Epithelial cell of proximal tubule (primary cell): ENCODE measurements at regions not wholly inside any gene's neighbourhood (a gene's known extent, or its start where the extent isn't known, plus 50 kb on each side); places are given as distances from the start of the nearest gene placed in this dataset.

Experiments
- DNase-seq: peaks from one replicate; pipeline ENCODE4 v3.0.0-alpha.2; 2011; ENCODE audit warnings: low read depth
- H3K4me3 ChIP-seq: 2 replicates; pipeline ENCODE4 v1.5.1; 2011; ENCODE audit warnings: low read depth, mild to moderate bottlenecking, low read length
- TF ChIP-seq, protein P1 (sequence below): conservative IDR thresholded peaks from 2 replicates; pipeline ENCODE4 v1.5.1; 2012; ENCODE audit warnings: low read depth, mild to moderate bottlenecking, low read length

DNA sequence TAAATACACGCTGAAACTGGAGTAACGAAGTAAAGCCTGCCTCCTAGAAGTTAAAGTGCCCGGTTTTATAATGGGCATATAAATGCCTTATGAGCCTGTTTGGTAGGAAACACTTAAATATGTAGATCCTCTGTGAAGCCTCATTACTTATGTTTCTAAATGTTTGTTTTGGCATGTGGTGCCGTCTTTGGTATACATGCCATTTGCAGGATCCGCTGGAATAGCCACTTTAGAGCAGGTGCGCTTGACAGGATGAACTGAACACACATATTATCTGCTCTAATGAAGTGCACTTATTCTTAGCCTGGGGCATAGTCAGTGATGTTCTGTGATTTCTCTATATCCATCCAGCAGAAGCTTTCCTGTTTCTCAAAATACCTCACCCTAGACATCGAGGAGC lies 778.1 kb upstream of the WWC1 start:
- TF ChIP-seq, protein P1, sequence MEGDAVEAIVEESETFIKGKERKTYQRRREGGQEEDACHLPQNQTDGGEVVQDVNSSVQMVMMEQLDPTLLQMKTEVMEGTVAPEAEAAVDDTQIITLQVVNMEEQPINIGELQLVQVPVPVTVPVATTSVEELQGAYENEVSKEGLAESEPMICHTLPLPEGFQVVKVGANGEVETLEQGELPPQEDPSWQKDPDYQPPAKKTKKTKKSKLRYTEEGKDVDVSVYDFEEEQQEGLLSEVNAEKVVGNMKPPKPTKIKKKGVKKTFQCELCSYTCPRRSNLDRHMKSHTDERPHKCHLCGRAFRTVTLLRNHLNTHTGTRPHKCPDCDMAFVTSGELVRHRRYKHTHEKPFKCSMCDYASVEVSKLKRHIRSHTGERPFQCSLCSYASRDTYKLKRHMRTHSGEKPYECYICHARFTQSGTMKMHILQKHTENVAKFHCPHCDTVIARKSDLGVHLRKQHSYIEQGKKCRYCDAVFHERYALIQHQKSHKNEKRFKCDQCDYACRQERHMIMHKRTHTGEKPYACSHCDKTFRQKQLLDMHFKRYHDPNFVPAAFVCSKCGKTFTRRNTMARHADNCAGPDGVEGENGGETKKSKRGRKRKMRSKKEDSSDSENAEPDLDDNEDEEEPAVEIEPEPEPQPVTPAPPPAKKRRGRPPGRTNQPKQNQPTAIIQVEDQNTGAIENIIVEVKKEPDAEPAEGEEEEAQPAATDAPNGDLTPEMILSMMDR = no peak

DNA sequence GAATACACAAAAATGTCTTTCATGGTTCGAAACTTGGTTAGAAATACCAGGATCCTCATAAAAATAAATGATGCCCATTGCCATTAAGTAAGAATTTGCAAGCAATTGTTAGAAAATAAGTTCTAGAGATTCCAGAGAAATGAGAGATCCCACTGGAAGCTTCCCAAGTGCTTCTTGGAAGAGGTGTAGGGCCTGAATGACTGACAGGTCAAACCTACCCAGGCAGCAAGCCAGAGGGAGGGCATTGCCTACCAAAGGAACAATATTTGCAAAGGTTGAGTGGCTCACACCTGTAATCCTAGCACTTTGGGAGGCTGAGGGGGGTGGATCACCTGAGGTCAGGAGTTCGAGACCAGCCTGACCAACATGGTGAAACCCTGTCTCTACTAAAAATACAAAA lies 777.0 kb upstream of the WWC1 start:
- peak; percentile 35 for DNase-seq
- H3K4me3 ChIP-seq = no peak overlapping the region
- TF ChIP-seq, protein P1 = no peak

More for the DNA sequence above, 778.1 kb upstream of the WWC1 start:
- no peak overlapping the region for H3K4me3 ChIP-seq
- no peak for DNase-seq

DNA sequence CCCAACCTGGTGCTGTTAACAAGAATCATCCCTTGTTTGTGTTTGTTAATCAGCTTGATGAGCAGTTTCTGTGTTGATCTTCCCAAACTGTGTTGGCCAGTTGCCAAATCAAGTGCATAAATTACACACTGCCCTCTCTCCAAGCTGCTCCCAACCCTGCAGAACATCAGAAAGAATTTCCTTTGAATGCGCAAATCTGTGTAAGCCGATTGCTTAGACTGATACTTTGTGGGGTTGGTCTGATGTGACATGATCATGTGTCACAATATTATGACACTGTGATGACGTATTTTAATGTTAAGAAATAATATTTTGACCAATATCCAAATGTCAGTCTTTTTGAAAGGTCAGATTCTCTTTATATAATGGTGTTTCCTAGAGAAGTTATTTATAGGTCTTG lies 766.4 kb upstream of the WWC1 start:
- no peak for DNase-seq
- TF ChIP-seq, protein P1 = no peak
- H3K4me3 ChIP-seq = no peak overlapping the region

DNA sequence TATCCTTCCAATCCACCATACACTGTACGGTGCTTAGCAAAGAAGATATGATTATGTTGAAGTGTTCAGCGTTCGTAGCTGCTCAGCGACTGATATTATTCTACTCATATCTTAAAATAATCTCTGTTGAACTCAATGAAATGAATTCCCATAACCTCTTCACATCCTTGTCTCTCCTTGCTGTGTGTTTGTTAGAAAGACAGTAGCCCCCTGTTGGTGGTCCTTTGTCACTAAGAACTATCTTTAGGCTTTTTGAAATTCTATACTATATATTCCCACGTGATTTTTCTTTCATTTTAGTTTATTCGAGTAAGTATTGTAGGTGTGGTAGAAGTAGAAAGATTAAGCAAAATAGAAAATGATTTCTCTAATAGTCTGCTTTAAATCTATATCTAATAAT lies 762.8 kb upstream of the WWC1 start:
- H3K4me3 ChIP-seq = no peak overlapping the region
- TF ChIP-seq, protein P1 = peak; percentile 18
- no peak for DNase-seq

DNA sequence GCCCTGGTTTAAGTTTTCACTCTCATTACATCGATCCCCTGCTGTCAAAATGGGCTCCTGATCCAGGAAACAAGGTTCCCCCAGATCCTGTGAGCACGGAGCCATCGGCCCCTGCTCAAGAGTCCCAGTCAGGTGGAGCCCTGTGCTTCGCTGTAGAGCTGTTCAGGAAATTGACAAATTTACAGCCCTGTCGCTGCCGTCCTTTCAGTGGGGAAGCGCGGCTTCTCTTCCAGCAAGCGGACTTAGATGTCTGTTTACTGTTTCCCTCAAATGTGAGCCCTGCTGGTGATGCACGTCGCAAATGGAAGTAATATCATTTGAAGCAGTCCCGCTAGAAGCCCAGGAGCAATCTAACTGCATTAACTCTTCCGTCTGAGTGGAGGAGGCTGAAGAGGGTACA lies 760.9 kb upstream of the WWC1 start:
- no peak overlapping the region for H3K4me3 ChIP-seq
- TF ChIP-seq, protein P1 = no peak
- no peak for DNase-seq

DNA sequence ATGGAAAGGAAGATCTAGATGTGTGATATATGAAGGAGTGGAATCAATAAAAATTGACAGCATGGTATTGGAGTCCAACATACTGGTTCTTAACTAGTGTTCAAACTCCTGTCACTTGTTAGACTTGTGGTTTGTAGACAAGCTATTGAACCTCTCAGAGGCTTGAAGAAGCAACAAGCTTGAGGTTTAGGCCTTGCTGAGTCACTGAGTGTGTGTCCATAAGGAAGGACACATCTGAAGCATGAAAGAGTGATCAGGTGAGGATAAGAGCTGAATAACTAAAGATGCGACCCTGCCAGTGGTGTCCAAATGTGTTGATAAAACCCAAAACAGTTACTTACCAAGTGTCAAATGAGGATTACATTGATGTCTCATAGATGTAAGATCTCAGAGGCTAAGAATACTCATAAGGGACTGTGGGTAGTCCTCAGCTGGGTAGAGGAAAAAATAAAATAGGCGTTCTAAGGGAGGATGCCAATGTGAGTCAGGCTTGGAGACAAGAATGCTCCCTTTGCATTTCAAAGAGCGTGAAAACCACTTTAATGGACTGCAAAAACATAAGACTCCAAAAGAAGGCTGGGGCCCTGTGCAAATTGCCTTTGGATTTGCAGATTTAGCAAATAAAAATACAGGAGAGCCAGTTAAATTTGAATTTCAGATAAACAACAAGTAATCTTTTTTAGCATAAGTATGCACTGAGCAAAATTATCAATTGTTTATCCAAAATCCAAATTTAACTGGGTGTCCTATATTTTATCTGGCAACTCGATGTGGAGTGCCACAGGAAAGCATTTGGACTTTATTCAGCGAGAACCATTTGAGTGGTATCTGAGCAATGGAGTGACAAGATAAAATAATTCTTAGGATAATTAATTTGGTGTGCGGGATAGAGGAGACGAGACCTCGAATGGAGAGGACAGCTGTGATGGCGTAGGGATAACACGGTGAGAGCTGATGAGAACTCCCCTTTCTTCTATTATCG lies 757.3 kb upstream of the WWC1 start:
- TF ChIP-seq, protein P1 = no peak
- no peak overlapping the region for H3K4me3 ChIP-seq
- DNase-seq = no peak

DNA sequence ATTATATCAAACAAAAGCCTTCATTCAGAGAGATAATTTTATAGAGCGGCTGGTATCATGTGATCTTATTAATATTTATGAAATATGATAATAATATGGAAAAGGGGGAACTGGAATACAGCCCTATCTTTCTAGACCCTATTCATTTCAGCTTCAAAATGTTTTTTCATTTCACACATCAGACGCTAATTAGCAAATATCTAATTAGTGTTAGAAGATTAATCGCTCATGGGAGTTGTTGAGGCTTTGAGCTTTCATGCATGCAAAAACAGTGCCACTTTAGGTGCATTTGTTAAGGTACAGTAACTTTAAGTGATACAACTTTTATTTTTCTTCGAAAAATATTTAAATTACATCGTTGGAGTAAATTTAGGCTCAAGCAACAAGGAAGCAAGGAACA lies 751.7 kb upstream of the WWC1 start:
- TF ChIP-seq, protein P1 = no peak
- no peak for DNase-seq
- H3K4me3 ChIP-seq = no peak overlapping the region
